NB4 (cell line): ENCODE measurements at regions not wholly inside any gene's neighbourhood (a gene's known extent, or its start where the extent isn't known, plus 50 kb on each side); places are given as distances from the start of the nearest gene placed in this dataset.

Experiments used
- CTCF ChIP-seq: IDR thresholded peaks from one replicate; pipeline ENCODE4 v1.5.1; 2012; ENCODE audit warnings: low read depth, low read length
- MAX ChIP-seq: IDR thresholded peaks from 2 replicates; pipeline ENCODE4 v1.6.1; 2011; ENCODE audit warnings: low read depth, low read length

GRCh38 chr5:40399349-40399748, 280.4 kb upstream of the PTGER4 start:
- TF ChIP-seq MAX (no peak), CTCF (no peak)
